Liver (tissue), 3 donors: ENCODE measurements at regions not wholly inside any gene's neighbourhood (a gene's known extent, or its start where the extent isn't known, plus 50 kb on each side); places are given as distances from the start of the nearest gene placed in this dataset.

Source experiments
- FOXA1 ChIP-seq: IDR thresholded peaks from 2 replicates; pipeline ENCODE4 v1.6.1; 2016; ENCODE audit warnings: antibody characterized with exemption
- FOXA2 ChIP-seq: IDR thresholded peaks from 2 replicates; pipeline ENCODE4 v1.6.1; 2016; ENCODE audit warnings: antibody characterized with exemption
- GABPA ChIP-seq, 2 donors: IDR thresholded peaks in 1 of 2; conservative IDR thresholded peaks in 1 of 2; 2 replicates each; pipeline ENCODE4 v1.6.1; 2016; ENCODE audit warnings: antibody characterized with exemption in 2 of 2, mild to moderate bottlenecking in 1 of 2, moderate library complexity in 1 of 2
- HNF4G ChIP-seq: IDR thresholded peaks from 2 replicates; pipeline ENCODE4 v1.6.1; 2016; ENCODE audit warnings: antibody characterized with exemption
- JUND ChIP-seq, 2 donors: IDR thresholded peaks; 2 replicates each; pipeline ENCODE4 v1.6.1; 2016; ENCODE audit warnings: antibody characterized with exemption in 2 of 2
- NR2F2 ChIP-seq: IDR thresholded peaks from 2 replicates; pipeline ENCODE4 v1.6.1; 2016; ENCODE audit warnings: antibody characterized with exemption
- RAD21 ChIP-seq, 2 donors: IDR thresholded peaks; 2 replicates each; pipeline ENCODE4 v1.6.1; 2016; ENCODE audit warnings: antibody characterized with exemption in 2 of 2, mild to moderate bottlenecking in 2 of 2
- SP1 ChIP-seq: IDR thresholded peaks from 2 replicates; pipeline ENCODE4 v1.6.1; 2018; ENCODE audit warnings: antibody characterized with exemption, mild to moderate bottlenecking
- TAF1 ChIP-seq: conservative IDR thresholded peaks from 2 replicates; pipeline ENCODE4 v1.6.1; 2016; ENCODE audit warnings: antibody characterized with exemption, mild to moderate bottlenecking
- YY1 ChIP-seq: IDR thresholded peaks from 2 replicates; pipeline ENCODE4 v1.6.1; 2016; ENCODE audit warnings: antibody characterized with exemption, mild to moderate bottlenecking
- TF ChIP-seq, protein P1 (sequence below): fragments of 150-350 bp; IDR thresholded peaks from 2 replicates; pipeline ENCODE4 v1.5.1; 2017; ENCODE audit warnings: improper control_type of control experiment, low read depth, low read length; ENCODE audit not compliant: missing input control
- TF ChIP-seq, protein P2 (sequence below): IDR thresholded peaks from 2 replicates; pipeline ENCODE4 v1.6.1; 2016; ENCODE audit warnings: antibody characterized with exemption, mild to moderate bottlenecking
- TF ChIP-seq, protein P3 (sequence below): IDR thresholded peaks from 2 replicates; pipeline ENCODE4 v1.6.1; 2016; ENCODE audit warnings: antibody characterized with exemption
- TF ChIP-seq, protein P4 (sequence below): IDR thresholded peaks from 2 replicates; pipeline ENCODE4 v1.6.1; 2016; ENCODE audit warnings: antibody characterized with exemption
- donor health status: healthy.
- donor health status: healthy.

DNA sequence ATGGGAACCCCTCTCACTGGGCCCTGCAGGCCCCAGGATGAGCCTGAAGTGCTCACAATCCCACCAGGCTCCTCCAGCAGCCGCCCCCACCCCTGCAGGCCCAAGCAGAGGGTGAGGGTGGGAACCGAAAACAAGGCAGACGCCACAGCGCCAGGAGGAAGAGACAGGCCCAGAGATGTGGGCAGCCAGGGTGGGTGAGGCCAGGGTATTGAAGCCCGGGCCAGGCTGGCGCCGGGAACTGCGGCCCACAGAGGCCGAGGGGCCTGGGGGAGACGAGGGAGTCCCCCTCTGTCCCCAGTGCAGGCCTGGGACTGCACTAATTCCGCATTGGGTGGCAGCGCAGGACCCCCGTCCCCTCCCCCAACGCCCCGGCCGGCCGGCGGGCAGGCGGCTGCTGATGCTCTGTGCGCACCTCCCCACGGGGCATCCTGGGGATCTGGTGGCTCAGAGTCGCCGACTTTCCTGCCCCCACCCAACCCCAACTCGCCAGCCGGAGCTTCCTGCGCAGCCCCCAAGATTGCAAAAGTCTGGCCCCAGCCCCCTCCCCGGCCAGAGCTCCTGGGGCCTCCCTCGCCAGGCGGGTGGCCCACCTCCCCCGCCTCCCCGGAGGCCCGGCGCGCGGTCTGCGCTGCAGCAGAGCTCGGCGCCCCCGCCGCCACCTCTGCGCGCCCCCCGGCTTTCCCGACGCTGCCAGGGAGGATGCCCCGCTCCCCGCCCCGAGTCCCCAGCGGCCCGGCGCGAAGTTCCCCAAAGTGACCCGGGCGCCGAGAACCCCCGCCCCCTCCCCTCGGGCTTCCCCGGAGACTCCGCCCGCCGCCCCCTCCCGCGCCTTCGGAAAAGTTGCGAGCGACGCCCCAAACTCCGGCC lies 107.8 kb downstream of the ENGASE start:
- TF ChIP-seq RAD21 (IDR thresholded peaks at IDR 0.05) (no peak), TAF1 (no peak), GABPA (IDR thresholded peaks at IDR 0.05 in 1 of 2, conservative IDR thresholded peaks at IDR 0.05 in 1 of 2) (no peak), SP1 (no peak), FOXA2 (no peak), JUND (IDR thresholded peaks at IDR 0.05) (no peak), YY1 (no peak), FOXA1 (no peak), NR2F2 (no peak), HNF4G (no peak)
- TF ChIP-seq, protein P1, sequence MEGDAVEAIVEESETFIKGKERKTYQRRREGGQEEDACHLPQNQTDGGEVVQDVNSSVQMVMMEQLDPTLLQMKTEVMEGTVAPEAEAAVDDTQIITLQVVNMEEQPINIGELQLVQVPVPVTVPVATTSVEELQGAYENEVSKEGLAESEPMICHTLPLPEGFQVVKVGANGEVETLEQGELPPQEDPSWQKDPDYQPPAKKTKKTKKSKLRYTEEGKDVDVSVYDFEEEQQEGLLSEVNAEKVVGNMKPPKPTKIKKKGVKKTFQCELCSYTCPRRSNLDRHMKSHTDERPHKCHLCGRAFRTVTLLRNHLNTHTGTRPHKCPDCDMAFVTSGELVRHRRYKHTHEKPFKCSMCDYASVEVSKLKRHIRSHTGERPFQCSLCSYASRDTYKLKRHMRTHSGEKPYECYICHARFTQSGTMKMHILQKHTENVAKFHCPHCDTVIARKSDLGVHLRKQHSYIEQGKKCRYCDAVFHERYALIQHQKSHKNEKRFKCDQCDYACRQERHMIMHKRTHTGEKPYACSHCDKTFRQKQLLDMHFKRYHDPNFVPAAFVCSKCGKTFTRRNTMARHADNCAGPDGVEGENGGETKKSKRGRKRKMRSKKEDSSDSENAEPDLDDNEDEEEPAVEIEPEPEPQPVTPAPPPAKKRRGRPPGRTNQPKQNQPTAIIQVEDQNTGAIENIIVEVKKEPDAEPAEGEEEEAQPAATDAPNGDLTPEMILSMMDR, result no peak
- TF ChIP-seq, protein P2, sequence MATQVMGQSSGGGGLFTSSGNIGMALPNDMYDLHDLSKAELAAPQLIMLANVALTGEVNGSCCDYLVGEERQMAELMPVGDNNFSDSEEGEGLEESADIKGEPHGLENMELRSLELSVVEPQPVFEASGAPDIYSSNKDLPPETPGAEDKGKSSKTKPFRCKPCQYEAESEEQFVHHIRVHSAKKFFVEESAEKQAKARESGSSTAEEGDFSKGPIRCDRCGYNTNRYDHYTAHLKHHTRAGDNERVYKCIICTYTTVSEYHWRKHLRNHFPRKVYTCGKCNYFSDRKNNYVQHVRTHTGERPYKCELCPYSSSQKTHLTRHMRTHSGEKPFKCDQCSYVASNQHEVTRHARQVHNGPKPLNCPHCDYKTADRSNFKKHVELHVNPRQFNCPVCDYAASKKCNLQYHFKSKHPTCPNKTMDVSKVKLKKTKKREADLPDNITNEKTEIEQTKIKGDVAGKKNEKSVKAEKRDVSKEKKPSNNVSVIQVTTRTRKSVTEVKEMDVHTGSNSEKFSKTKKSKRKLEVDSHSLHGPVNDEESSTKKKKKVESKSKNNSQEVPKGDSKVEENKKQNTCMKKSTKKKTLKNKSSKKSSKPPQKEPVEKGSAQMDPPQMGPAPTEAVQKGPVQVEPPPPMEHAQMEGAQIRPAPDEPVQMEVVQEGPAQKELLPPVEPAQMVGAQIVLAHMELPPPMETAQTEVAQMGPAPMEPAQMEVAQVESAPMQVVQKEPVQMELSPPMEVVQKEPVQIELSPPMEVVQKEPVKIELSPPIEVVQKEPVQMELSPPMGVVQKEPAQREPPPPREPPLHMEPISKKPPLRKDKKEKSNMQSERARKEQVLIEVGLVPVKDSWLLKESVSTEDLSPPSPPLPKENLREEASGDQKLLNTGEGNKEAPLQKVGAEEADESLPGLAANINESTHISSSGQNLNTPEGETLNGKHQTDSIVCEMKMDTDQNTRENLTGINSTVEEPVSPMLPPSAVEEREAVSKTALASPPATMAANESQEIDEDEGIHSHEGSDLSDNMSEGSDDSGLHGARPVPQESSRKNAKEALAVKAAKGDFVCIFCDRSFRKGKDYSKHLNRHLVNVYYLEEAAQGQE, result no peak
- TF ChIP-seq, protein P3, sequence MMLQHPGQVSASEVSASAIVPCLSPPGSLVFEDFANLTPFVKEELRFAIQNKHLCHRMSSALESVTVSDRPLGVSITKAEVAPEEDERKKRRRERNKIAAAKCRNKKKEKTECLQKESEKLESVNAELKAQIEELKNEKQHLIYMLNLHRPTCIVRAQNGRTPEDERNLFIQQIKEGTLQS, result no peak
- TF ChIP-seq, protein P4, sequence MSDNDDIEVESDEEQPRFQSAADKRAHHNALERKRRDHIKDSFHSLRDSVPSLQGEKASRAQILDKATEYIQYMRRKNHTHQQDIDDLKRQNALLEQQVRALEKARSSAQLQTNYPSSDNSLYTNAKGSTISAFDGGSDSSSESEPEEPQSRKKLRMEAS, result no peak
